MCF 10A (cell line): ENCODE measurements at regions not wholly inside any gene's neighbourhood (a gene's known extent, or its start where the extent isn't known, plus 50 kb on each side); places are given as distances from the start of the nearest gene placed in this dataset.
A peak's percentile ranks its signal among the peaks of the same experiment; 100 is the strongest.

Experiments
- BruUV-seq: library from RNA; stranded (reverse); fragments of 400-500 nt; replicated peaks from 2 replicates; lab custom pipeline; 2021; lab: Mats Ljungman, UMichigan
- CTCF ChIA-PET: fragments of 300-600 bp; sonication (Branson Sonifier 250); formaldehyde crosslinking; extraction: SDS; loops from one replicate; lab custom pipeline; 2021; ENCODE audit warnings: antibody characterized with exemption, inconsistent platforms; lab: Yijun Ruan, JAX
- POLR2A ChIA-PET: fragments of 300-600, 350-650 bp; sonication (Branson Sonifier 250); formaldehyde crosslinking; extraction: SDS; loops from one replicate; lab custom pipeline; 2020; ENCODE audit warnings: antibody characterized with exemption, inconsistent platforms; lab: Yijun Ruan, JAX
- DNase-seq: peaks from one replicate; pipeline ENCODE4 v3.0.0-alpha.2; 2018; ENCODE audit not compliant: unreplicated experiment
- H3K27ac Mint-ChIP-seq: one replicate; pipeline ENCODE4 v1.8.0; 2022; ENCODE audit warnings: mild to moderate bottlenecking, low read depth, mixed read lengths; ENCODE audit not compliant: unreplicated experiment
- H3K27me3 Mint-ChIP-seq: one replicate; pipeline ENCODE4 v1.8.0; 2022; ENCODE audit warnings: mixed read lengths; ENCODE audit not compliant: insufficient read depth, unreplicated experiment
- H3K36me3 Mint-ChIP-seq: one replicate; pipeline ENCODE4 v1.8.0; 2022; ENCODE audit warnings: mild to moderate bottlenecking, moderate library complexity, mixed read lengths; ENCODE audit not compliant: insufficient read depth, unreplicated experiment
- H3K4me1 Mint-ChIP-seq: one replicate; pipeline ENCODE4 v1.8.0; 2022; ENCODE audit warnings: mixed read lengths; ENCODE audit not compliant: insufficient read depth, unreplicated experiment
- H3K4me3 Mint-ChIP-seq: one replicate; pipeline ENCODE4 v1.8.0; 2022; ENCODE audit warnings: mild to moderate bottlenecking, moderate library complexity, mixed read lengths; ENCODE audit not compliant: unreplicated experiment
- H3K9me3 Mint-ChIP-seq: one replicate; pipeline ENCODE4 v1.8.0; 2022; ENCODE audit warnings: mixed read lengths; ENCODE audit not compliant: unreplicated experiment
- CTCF ChIP-seq: fragments of 200-600 bp; IDR thresholded peaks from one replicate; pipeline ENCODE4 v1.8.0; 2022; ENCODE audit warnings: antibody characterized with exemption, mild to moderate bottlenecking; ENCODE audit not compliant: unreplicated experiment
- intact Hi-C: fragments of 100-400 bp; cut with micrococcal nuclease; formaldehyde crosslinking; loops from 2 replicates; pipeline ENCODE4 v1.14.1; 2022

GRCh38 chrX:20623448-20623847, 356.7 kb upstream of the RPS6KA3 start:
- no peaks in the 10 kb centered on the region for H3K4me1 Mint-ChIP-seq
- H3K27me3 Mint-ChIP-seq, result no peaks in the 10 kb centered on the region
- no peaks in the 10 kb centered on the region for H3K36me3 Mint-ChIP-seq
- CTCF ChIA-PET, result no interaction called here
- intact Hi-C loops, result no loop called here
- no peaks in the 10 kb centered on the region for H3K9me3 Mint-ChIP-seq
- no TSS peak for BruUV-seq
- peak; percentile 11 for DNase-seq
- TF ChIP-seq CTCF, result no peak
- no peak overlapping the region for H3K27ac Mint-ChIP-seq
- POLR2A ChIA-PET, result no interaction called here
- H3K4me3 Mint-ChIP-seq, result no peak overlapping the region

GRCh38 chrX:20620306-20620705, 353.6 kb upstream of the RPS6KA3 start:
- BruUV-seq, result no TSS peak
- Mint-ChIP-seq H3K36me3 (no peaks in the 10 kb centered on the region), H3K27ac (no peak overlapping the region), H3K4me1 (no peaks in the 10 kb centered on the region), H3K4me3 (no peak overlapping the region), H3K9me3 (no peaks in the 10 kb centered on the region), H3K27me3 (no peaks in the 10 kb centered on the region)
- intact Hi-C loops, result no loop called here
- no peak for TF ChIP-seq CTCF
- ChIA-PET CTCF (no interaction called here), POLR2A (no interaction called here)
- DNase-seq, result peak; percentile 33

- no peak for DNase-seq
- Mint-ChIP-seq H3K27ac (no peak overlapping the region), H3K36me3 (no peaks in the 10 kb centered on the region), H3K9me3 (peaks cover 13% of the 10 kb centered on the region), H3K4me3 (no peak overlapping the region), H3K27me3 (no peaks in the 10 kb centered on the region), H3K4me1 (no peaks in the 10 kb centered on the region)
- TF ChIP-seq CTCF, result no peak
- CTCF ChIA-PET, result interaction anchor here (0.6 to 0.7 kb wide), 3 partner anchors 83 to 761 kb away, joined by 3 to 6 read pairs (median 4); no protein-coding TSS in a partner anchor
- POLR2A ChIA-PET, result no interaction called here
- no TSS peak for BruUV-seq
- intact Hi-C loops, result no loop called here
These were observed 343.3 kb upstream of the RPS6KA3 start for GRCh38 chrX:20609916-20610415.

- ChIA-PET POLR2A (interaction anchor here (0.6 kb wide), 1 partner anchor 1717 kb away, joined by 3 read pairs; no protein-coding TSS in a partner anchor), CTCF (no interaction called here)
- TF ChIP-seq CTCF, result no peak
- no TSS peak for BruUV-seq
- no peak overlapping the region for H3K27ac Mint-ChIP-seq
- no peak overlapping the region for H3K4me3 Mint-ChIP-seq
- DNase-seq, result no peak
- no peaks in the 10 kb centered on the region for H3K27me3 Mint-ChIP-seq
- no peaks in the 10 kb centered on the region for H3K4me1 Mint-ChIP-seq
- intact Hi-C loops, result no loop called here
- peaks cover 7% of the 10 kb centered on the region for H3K9me3 Mint-ChIP-seq
- H3K36me3 Mint-ChIP-seq, result no peaks in the 10 kb centered on the region
These were observed 340.1 kb upstream of the RPS6KA3 start for GRCh38 chrX:20606831-20607230.
